ENCODE measurements at regions not wholly inside any gene's neighbourhood (a gene's known extent, or its start where the extent isn't known, plus 50 kb on each side); places are given as distances from the start of the nearest gene placed in this dataset.

DNA sequence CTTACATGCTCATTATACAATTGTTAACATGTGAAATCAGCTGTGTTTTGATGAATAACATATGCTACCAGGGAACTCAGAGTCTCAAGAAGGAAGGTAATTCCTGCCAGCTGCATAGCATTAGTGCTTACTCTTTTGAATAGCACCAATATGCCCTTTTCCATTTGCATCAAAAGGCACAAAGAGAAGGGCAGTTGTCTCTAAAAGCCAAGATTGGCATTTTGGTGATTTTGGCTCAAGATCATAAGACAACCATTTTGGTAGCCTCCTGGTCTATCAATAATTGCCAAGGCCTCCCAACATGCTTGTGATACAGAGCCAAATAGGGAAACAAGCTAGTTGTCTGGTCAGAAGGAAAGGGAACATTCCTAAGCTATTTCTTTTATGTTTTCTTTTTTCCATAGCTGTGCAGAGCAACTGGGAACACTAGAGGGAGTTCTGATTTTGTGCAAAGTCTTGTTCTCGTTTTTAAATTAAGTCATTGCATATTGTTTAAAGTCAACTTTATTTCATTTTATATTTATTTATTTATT, 416.7 kb upstream of the CHORDC1 start:
- H3K9me3 ChIP-seq = no peaks in the 10 kb centered on the region
- H3K27ac ChIP-seq = no peak overlapping the region
- no peaks in the 10 kb centered on the region for H3K36me3 ChIP-seq (ENCODE audit: insufficient read depth in 1 of 2, low read depth in 1 of 2)
- intact Hi-C loops (cut with DNase I) = no loop called here
- no peak overlapping the region for H3K4me3 ChIP-seq
- DNase-seq (no peak), ATAC-seq (no peak)
- 1 to 9% (median 3%) methylated on average over 1 of the region's 1 CpG for WGBS, 3 donors
- H3K27me3 ChIP-seq (ENCODE audit: insufficient read depth in 3 of 3, low read length in 2 of 3) = no peaks in the 10 kb centered on the region
- H3K4me1 ChIP-seq = no peaks in the 10 kb centered on the region
- TF ChIP-seq CTCF (IDR thresholded peaks at IDR 0.05) = no peak

DNA sequence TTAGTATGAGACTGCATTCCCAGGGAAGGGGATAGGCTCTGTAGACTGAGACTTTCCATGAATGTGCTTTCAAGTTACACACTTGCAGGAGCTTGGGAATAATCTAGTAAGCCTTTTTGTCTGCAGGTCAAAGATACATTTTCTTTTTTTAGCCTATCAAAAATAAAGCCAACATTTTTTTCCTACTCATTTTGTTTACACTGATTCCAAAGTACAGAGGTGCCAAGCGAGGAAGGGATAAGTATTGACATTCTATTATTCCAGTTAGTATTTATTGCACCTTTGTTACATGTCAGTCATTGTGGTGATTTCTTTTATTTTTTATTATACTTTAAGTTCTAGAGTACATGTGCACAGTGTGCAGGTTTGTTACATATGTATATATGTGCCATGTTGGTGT, 413.0 kb upstream of the CHORDC1 start:
- H3K27me3 ChIP-seq (ENCODE audit: insufficient read depth in 3 of 3, low read length in 2 of 3) = no peaks in the 10 kb centered on the region
- no peak for DNase-seq
- H3K4me1 ChIP-seq = no peaks in the 10 kb centered on the region
- intact Hi-C loops (cut with DNase I) = no loop called here
- no peak for TF ChIP-seq CTCF (IDR thresholded peaks at IDR 0.05)
- WGBS, 3 donors = 83 to 92% (median 85%) methylated on average over 1 of the region's 1 CpG
- no peak overlapping the region for H3K27ac ChIP-seq
- no peak overlapping the region for H3K4me3 ChIP-seq
- no peaks in the 10 kb centered on the region for H3K9me3 ChIP-seq
- H3K36me3 ChIP-seq (ENCODE audit: insufficient read depth in 1 of 2, low read depth in 1 of 2) = no peaks in the 10 kb centered on the region
- ATAC-seq = no peak

DNA sequence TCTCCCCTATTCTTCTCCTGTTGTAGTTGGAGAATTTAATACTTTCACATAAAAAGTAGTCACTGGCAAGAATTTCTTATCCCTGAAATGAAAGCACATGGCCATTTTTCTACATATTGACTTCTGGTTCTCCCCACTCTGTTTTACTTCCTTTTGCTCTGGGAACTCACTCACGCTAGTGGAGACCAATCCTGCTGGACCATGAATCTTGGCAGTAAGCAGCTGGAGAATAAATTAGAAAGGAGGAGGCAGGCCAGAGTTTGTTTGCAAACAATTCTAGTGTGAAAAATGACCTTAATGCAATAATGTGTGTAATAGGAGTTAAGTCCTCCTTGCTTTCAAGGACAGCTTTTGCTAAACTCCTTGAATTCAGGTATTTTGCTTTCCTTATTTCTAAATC, 412.3 kb upstream of the CHORDC1 start:
- no peak for TF ChIP-seq CTCF (IDR thresholded peaks at IDR 0.05)
- no peak overlapping the region for H3K27ac ChIP-seq
- no peak for DNase-seq
- intact Hi-C loops (cut with DNase I) = no loop called here
- 30 to 36% (median 34%) methylated on average over 1 of the region's 1 CpG for WGBS, 3 donors
- no peaks in the 10 kb centered on the region for H3K4me1 ChIP-seq
- no peak for ATAC-seq
- no peaks in the 10 kb centered on the region for H3K9me3 ChIP-seq
- no peaks in the 10 kb centered on the region for H3K36me3 ChIP-seq (ENCODE audit: insufficient read depth in 1 of 2, low read depth in 1 of 2)
- no peak overlapping the region for H3K4me3 ChIP-seq
- no peaks in the 10 kb centered on the region for H3K27me3 ChIP-seq (ENCODE audit: insufficient read depth in 3 of 3, low read length in 2 of 3)

- Histone ChIP-seq H3K9me3 (no peaks in the 10 kb centered on the region), H3K4me3 (no peak overlapping the region), H3K36me3 (ENCODE audit: insufficient read depth in 1 of 2, low read depth in 1 of 2) (no peaks in the 10 kb centered on the region), H3K27me3 (ENCODE audit: insufficient read depth in 3 of 3, low read length in 2 of 3) (no peaks in the 10 kb centered on the region), H3K27ac (no peak overlapping the region), H3K4me1 (no peaks in the 10 kb centered on the region)
- ATAC-seq = no peak
- no peak for DNase-seq
- intact Hi-C loops (cut with DNase I) = no loop called here
- WGBS, 3 donors = 89 to 91% (median 89%) methylated on average over 4 of the region's 4 CpGs
- TF ChIP-seq CTCF (IDR thresholded peaks at IDR 0.05) = no peak
Observed at GRCh38 chr11:90630176-90630575, 407.3 kb upstream of the CHORDC1 start.

DNA sequence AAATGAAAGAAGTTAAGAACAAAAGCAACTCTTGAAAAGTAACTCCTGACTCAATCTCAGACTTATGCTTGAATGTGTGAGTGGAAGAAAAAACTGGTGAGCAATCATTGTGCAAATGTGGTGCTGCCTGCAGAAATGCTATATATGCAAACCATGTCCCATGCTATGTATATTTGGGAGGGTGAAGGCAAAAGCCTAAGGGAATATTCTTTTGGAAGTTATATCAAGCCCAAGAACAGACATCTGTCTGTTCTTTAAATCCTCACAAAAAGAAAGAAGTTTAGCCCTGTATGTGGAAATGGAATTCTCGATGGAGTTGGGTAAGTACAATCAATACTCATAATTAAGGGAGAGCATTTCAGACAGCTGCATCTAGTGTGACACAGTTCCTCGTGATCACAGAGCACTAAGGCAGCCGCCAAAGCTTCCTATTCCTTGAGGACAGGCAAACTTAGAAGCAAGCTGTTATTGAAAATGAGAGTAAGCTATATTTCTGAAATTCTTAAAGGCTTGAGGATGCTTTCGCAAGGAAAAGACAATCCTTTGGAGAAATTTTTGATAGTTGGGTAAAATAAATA, 406.5 kb upstream of the CHORDC1 start:
- no peak for DNase-seq
- intact Hi-C loops (cut with DNase I) = no loop called here
- H3K27ac ChIP-seq = no peak overlapping the region
- ATAC-seq = no peak
- TF ChIP-seq CTCF (IDR thresholded peaks at IDR 0.05) = no peak
- H3K4me3 ChIP-seq = no peak overlapping the region
- no peaks in the 10 kb centered on the region for H3K36me3 ChIP-seq (ENCODE audit: insufficient read depth in 1 of 2, low read depth in 1 of 2)
- H3K4me1 ChIP-seq = no peaks in the 10 kb centered on the region
- no peaks in the 10 kb centered on the region for H3K27me3 ChIP-seq (ENCODE audit: insufficient read depth in 3 of 3, low read length in 2 of 3)
- H3K9me3 ChIP-seq = no peaks in the 10 kb centered on the region
- WGBS, 3 donors = 40 to 50% (median 49%) methylated on average over 4 of the region's 4 CpGs

Data from psoas muscle (tissue), 7 donors.